Tibial nerve (tissue), 4 donors: ENCODE measurements at regions not wholly inside any gene's neighbourhood (a gene's known extent, or its start where the extent isn't known, plus 50 kb on each side); places are given as distances from the start of the nearest gene placed in this dataset.

Source experiments
- DNase-seq, 2 donors: peaks; one replicate each; pipeline ENCODE4 v3.0.0-alpha.2; 2019; ENCODE audit warnings: low spot score in 2 of 2
- H3K27ac ChIP-seq, 4 donors: fragments of 200-600 bp; sonication (generic) in 3 of 4; one replicate each; pipeline ENCODE4 v1.5.1; 2017 to 2019; ENCODE audit warnings: mild to moderate bottlenecking in 1 of 4
- H3K27me3 ChIP-seq, 2 donors: fragments of 200-600 bp; sonication (generic) in 1 of 2; one replicate each; pipeline versions ENCODE4 v1.5.1 to v1.6.0; 2017 to 2019
- H3K36me3 ChIP-seq, 3 donors: fragments of 200-600 bp; sonication (generic); one replicate each; pipeline ENCODE4 v1.5.1; 2018 to 2019
- H3K4me1 ChIP-seq, 4 donors: fragments of 200-600 bp; sonication (generic) in 3 of 4; one replicate each; pipeline ENCODE4 v1.5.1; 2017 to 2019
- H3K4me3 ChIP-seq, 4 donors: fragments of 200-600 bp; sonication (generic) in 3 of 4; one replicate each; pipeline ENCODE4 v1.5.1; 2017 to 2019; ENCODE audit warnings: mild to moderate bottlenecking in 1 of 4, moderate library complexity in 1 of 4
- H3K9me3 ChIP-seq, 4 donors: fragments of 200-600 bp; sonication (generic) in 3 of 4; one replicate each; pipeline ENCODE4 v1.5.1; 2017 to 2019
- CTCF ChIP-seq, 5 experiments: fragments of 200-600 bp in 3 of 5; fragments of 450-650 bp in 2 of 5; sonication (generic) in 3 of 5; IDR thresholded peaks; one replicate each; pipeline ENCODE4 v1.5.1; 2016 to 2019; ENCODE audit warnings: antibody characterized with exemption in 5 of 5, mild to moderate bottlenecking in 3 of 5, moderate library complexity in 2 of 5
- EP300 ChIP-seq, 2 donors: sonication (generic); formaldehyde crosslinking; IDR thresholded peaks; one replicate each; pipeline ENCODE4 v1.6.1; 2017; ENCODE audit warnings: antibody characterized with exemption in 2 of 2, mild to moderate bottlenecking in 1 of 2
- POLR2A ChIP-seq, 2 donors: fragments of 450-650 bp; IDR thresholded peaks; one replicate each; pipeline ENCODE4 v1.6.1; 2017; ENCODE audit warnings: antibody characterized with exemption in 2 of 2, mild to moderate bottlenecking in 2 of 2, moderate library complexity in 2 of 2
- WGBS, 2 donors: methylation state at CpG; one replicate each; pipeline ENCODE4 v1.1.5; 2018; 5-methylcytosine and 5-hydroxymethylcytosine counted together

GRCh38 chr2:146987996-146988395, 856.8 kb upstream of the ACVR2A start:
- H3K36me3 ChIP-seq: no peaks in the 10 kb centered on the region
- DNase-seq: no peak
- 95 to 97% methylated on average over 2 of the region's 2 CpGs for WGBS, 2 donors
- TF ChIP-seq CTCF (IDR thresholded peaks at IDR 0.05): no peak
- TF ChIP-seq POLR2A (IDR thresholded peaks at IDR 0.05): no peak
- no peak for TF ChIP-seq EP300 (IDR thresholded peaks at IDR 0.05)
- H3K9me3 ChIP-seq: no peaks in the 10 kb centered on the region
- H3K4me1 ChIP-seq: peaks cover 0 to 21% (median 0%) of the 10 kb centered on the region in 4 donors
- H3K27me3 ChIP-seq: no peaks in the 10 kb centered on the region
- no peak overlapping the region for H3K27ac ChIP-seq
- H3K4me3 ChIP-seq: no peak overlapping the region

GRCh38 chr2:146986161-146986560, 858.7 kb upstream of the ACVR2A start:
- TF ChIP-seq POLR2A (IDR thresholded peaks at IDR 0.05) (no peak), EP300 (IDR thresholded peaks at IDR 0.05) (peak in 1 of 2 donors; percentile 51)
- no peak for DNase-seq
- no peaks in the 10 kb centered on the region for H3K36me3 ChIP-seq
- peaks cover 0 to 25% (median 0%) of the 10 kb centered on the region in 4 donors for H3K4me1 ChIP-seq
- H3K27me3 ChIP-seq: no peaks in the 10 kb centered on the region
- 11 to 19% methylated on average over 4 of the region's 4 CpGs for WGBS, 2 donors
- H3K27ac ChIP-seq: peak overlapping the region in 2 of 4 donors; percentile 45 to 68
- no peak overlapping the region for H3K4me3 ChIP-seq
- H3K9me3 ChIP-seq: no peaks in the 10 kb centered on the region

GRCh38 chr2:146985753-146986152, 859.1 kb upstream of the ACVR2A start:
- WGBS, 2 donors: 26 to 38% methylated on average over 2 of the region's 2 CpGs
- H3K27ac ChIP-seq: peak overlapping the region in 2 of 4 donors; percentile 45 to 68
- H3K4me1 ChIP-seq: peaks cover 0 to 25% (median 0%) of the 10 kb centered on the region in 4 donors

GRCh38 chr2:146984014-146984413, 860.8 kb upstream of the ACVR2A start:
- DNase-seq: no peak
- H3K4me3 ChIP-seq: no peak overlapping the region
- no peaks in the 10 kb centered on the region for H3K9me3 ChIP-seq
- WGBS, 2 donors: 89 to 90% methylated on average over 4 of the region's 4 CpGs
- no peak overlapping the region for H3K27ac ChIP-seq
- no peaks in the 10 kb centered on the region for H3K27me3 ChIP-seq
- no peaks in the 10 kb centered on the region for H3K36me3 ChIP-seq
- peaks cover 0 to 29% (median 4%) of the 10 kb centered on the region in 4 donors for H3K4me1 ChIP-seq
- TF ChIP-seq EP300 (IDR thresholded peaks at IDR 0.05): no peak
- no peak for TF ChIP-seq POLR2A (IDR thresholded peaks at IDR 0.05)
- TF ChIP-seq CTCF (IDR thresholded peaks at IDR 0.05): no peak

More at GRCh38 chr2:146985753-146986152, 859.1 kb upstream of the ACVR2A start:
- no peaks in the 10 kb centered on the region for H3K9me3 ChIP-seq
- no peak overlapping the region for H3K4me3 ChIP-seq
- no peak for TF ChIP-seq CTCF (IDR thresholded peaks at IDR 0.05)
- TF ChIP-seq EP300 (IDR thresholded peaks at IDR 0.05): no peak
- TF ChIP-seq POLR2A (IDR thresholded peaks at IDR 0.05): no peak
- no peak for DNase-seq
- H3K27me3 ChIP-seq: no peaks in the 10 kb centered on the region
- H3K36me3 ChIP-seq: no peaks in the 10 kb centered on the region

GRCh38 chr2:146982393-146982846, 862.4 kb upstream of the ACVR2A start:
- TF ChIP-seq CTCF (IDR thresholded peaks at IDR 0.05): no peak
- TF ChIP-seq EP300 (IDR thresholded peaks at IDR 0.05): peak; percentile 9 to 49
- Histone ChIP-seq H3K4me1 (peaks cover 0 to 29% (median 6%) of the 10 kb centered on the region in 4 donors), H3K9me3 (no peaks in the 10 kb centered on the region), H3K4me3 (no peak overlapping the region), H3K27ac (peak overlapping the region in 1 of 4 donors; percentile 39), H3K27me3 (no peaks in the 10 kb centered on the region), H3K36me3 (no peaks in the 10 kb centered on the region)
- WGBS, 2 donors: 82 to 83% methylated on average over 2 of the region's 2 CpGs
- peak in 1 of 2 donors; percentile 16 for DNase-seq

GRCh38 chr2:146981921-146982320, 862.9 kb upstream of the ACVR2A start:
- H3K27ac ChIP-seq: no peak overlapping the region
- no peak for DNase-seq
- H3K4me3 ChIP-seq: no peak overlapping the region
- H3K4me1 ChIP-seq: peaks cover 0 to 29% (median 6%) of the 10 kb centered on the region in 4 donors
- H3K9me3 ChIP-seq: no peaks in the 10 kb centered on the region
- TF ChIP-seq CTCF (IDR thresholded peaks at IDR 0.05) (no peak), POLR2A (IDR thresholded peaks at IDR 0.05) (no peak), EP300 (IDR thresholded peaks at IDR 0.05) (no peak)
- H3K36me3 ChIP-seq: no peaks in the 10 kb centered on the region
- H3K27me3 ChIP-seq: no peaks in the 10 kb centered on the region
